GM12892 (cell line): ENCODE measurements at regions not wholly inside any gene's neighbourhood (a gene's known extent, or its start where the extent isn't known, plus 50 kb on each side); places are given as distances from the start of the nearest gene placed in this dataset.

Source experiments
- POLR2AphosphoS5 ChIP-seq: IDR thresholded peaks from 2 replicates; pipeline ENCODE4 v1.6.1; 2011; ENCODE audit warnings: low read depth, low read length, control low read depth
- TAF1 ChIP-seq: IDR thresholded peaks from 2 replicates; pipeline ENCODE4 v1.6.1; 2011; ENCODE audit warnings: low read depth, mild to moderate bottlenecking, control low read depth, low read length, borderline replicate concordance

DNA sequence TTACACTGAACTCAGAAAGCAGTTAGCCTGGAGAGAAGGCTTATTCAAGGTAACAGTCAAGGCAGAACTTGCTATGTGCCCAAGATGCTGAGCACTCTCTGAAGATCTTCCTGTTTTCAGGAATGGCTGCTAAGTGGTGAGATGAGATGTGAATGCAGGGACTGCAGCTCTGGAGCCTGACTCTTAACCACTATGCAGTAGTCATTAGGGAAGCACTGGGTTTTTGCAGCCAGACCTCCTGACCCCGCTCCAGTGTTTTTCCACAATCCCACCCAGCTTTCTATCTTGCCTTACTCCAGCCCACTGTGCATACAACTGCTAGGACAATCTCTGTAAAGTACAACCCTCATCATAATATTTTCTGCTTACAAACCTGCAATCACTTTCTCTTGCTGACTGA lies 95.2 kb upstream of the LNX1 start:
- TF ChIP-seq POLR2AphosphoS5 (no peak), TAF1 (no peak)
